ENCODE measurements at regions not wholly inside any gene's neighbourhood (a gene's known extent, or its start where the extent isn't known, plus 50 kb on each side); places are given as distances from the start of the nearest gene placed in this dataset.

- ATAC-seq = no peak
These were observed 98.6 kb upstream of the ATXN3L start for GRCh38 chrX:13418126-13419097.

GRCh38 chrX:13415509-13415908 lies 95.7 kb upstream of the ATXN3L start:
- CTCF ChIA-PET = no interaction called here
- no peaks in the 10 kb centered on the region for H3K36me3 Mint-ChIP-seq
- H3K9me3 Mint-ChIP-seq = peaks cover 3% of the 10 kb centered on the region; the same call in 1 of the 2 replicates
- H3K27ac Mint-ChIP-seq = no peak overlapping the region
- H3K4me1 Mint-ChIP-seq = peaks cover 55% of the 10 kb centered on the region
- no peak for TF ChIP-seq FOXJ3 (CRISPR knock-in tag; IDR thresholded peaks at IDR 0.05; ENCODE audit: borderline replicate concordance)
- TF ChIP-seq TEAD1 (CRISPR knock-in tag; IDR thresholded peaks at IDR 0.05) = no peak
- TF ChIP-seq ZNF281 (CRISPR knock-in tag; IDR thresholded peaks at IDR 0.05) = no peak
- TF ChIP-seq KAT7 (CRISPR knock-in tag; IDR thresholded peaks at IDR 0.05; ENCODE audit: borderline replicate concordance) = no peak
- no peak for TF ChIP-seq TCF7 (CRISPR knock-in tag; IDR thresholded peaks at IDR 0.05; ENCODE audit: low read depth)
- TF ChIP-seq HMGA2 (CRISPR knock-in tag; IDR thresholded peaks at IDR 0.05) = no peak
- TF ChIP-seq RORB (CRISPR knock-in tag; IDR thresholded peaks at IDR 0.05) = no peak
- no peak overlapping the region for H3K4me3 Mint-ChIP-seq
- ATAC-seq = no peak
- POLR2A ChIA-PET = no interaction called here
- no peaks in the 10 kb centered on the region for H3K27me3 Mint-ChIP-seq (ENCODE audit: low read depth)
- no peak for DNase-seq (ENCODE audit: low spot score)

More at GRCh38 chrX:13418126-13419097, 98.6 kb upstream of the ATXN3L start:
- no peak for DNase-seq (ENCODE audit: low spot score)
- H3K27me3 Mint-ChIP-seq (ENCODE audit: low read depth) = no peaks in the 10 kb centered on the region; the same call in 1 of the 2 replicates
- H3K9me3 Mint-ChIP-seq = peaks cover 3% of the 10 kb centered on the region; the same call in 1 of the 2 replicates
- ChIA-PET POLR2A (no interaction called here), CTCF (no interaction called here)
- no peak overlapping the region for H3K27ac Mint-ChIP-seq
- TF ChIP-seq USF1 (CRISPR knock-in tag; IDR thresholded peaks at IDR 0.05) (no peak), ZMAT4 (CRISPR knock-in tag; IDR thresholded peaks at IDR 0.05) (no peak), ZNF138 (CRISPR knock-in tag; conservative IDR thresholded peaks at IDR 0.05) (no peak), SOX15 (CRISPR knock-in tag; IDR thresholded peaks at IDR 0.05) (no peak), ZNF317 (CRISPR knock-in tag; IDR thresholded peaks at IDR 0.05; ENCODE audit: borderline replicate concordance, low read depth) (no peak), HMGXB4 (CRISPR knock-in tag; IDR thresholded peaks at IDR 0.05) (no peak), FOXP1 (CRISPR knock-in tag; IDR thresholded peaks at IDR 0.05; ENCODE audit: borderline replicate concordance) (no peak), MXD4 (CRISPR knock-in tag; IDR thresholded peaks at IDR 0.05; ENCODE audit: borderline replicate concordance) (no peak), CREM (CRISPR knock-in tag; IDR thresholded peaks at IDR 0.05) (no peak), NR1H2 (CRISPR knock-in tag; IDR thresholded peaks at IDR 0.05) (no peak)
- H3K4me1 Mint-ChIP-seq = peaks cover 44% of the 10 kb centered on the region
- no peak overlapping the region for H3K4me3 Mint-ChIP-seq
- no peaks in the 10 kb centered on the region for H3K36me3 Mint-ChIP-seq
